ENCODE measurements at regions not wholly inside any gene's neighbourhood (a gene's known extent, or its start where the extent isn't known, plus 50 kb on each side); places are given as distances from the start of the nearest gene placed in this dataset.

DNA sequence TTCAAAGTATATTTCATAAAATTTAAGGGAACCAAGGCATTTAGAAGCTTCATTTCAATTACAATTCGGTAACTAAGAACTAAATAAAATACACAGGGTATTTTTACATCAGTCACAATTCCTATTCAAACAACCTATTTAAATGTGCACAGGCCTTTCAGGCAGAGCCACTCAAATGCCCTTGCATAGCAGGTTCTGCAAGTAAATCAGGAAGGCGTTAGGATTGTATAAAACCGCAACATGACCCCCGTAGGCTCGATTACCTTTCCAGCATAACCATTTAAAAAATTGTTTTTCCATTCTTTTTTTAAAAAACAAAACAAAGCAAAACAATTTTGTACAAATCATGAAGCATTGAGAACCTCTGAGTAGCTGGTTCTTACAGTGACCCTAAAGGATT is 289.9 kb upstream of the SP8 start:
- TF ChIP-seq, protein P1, sequence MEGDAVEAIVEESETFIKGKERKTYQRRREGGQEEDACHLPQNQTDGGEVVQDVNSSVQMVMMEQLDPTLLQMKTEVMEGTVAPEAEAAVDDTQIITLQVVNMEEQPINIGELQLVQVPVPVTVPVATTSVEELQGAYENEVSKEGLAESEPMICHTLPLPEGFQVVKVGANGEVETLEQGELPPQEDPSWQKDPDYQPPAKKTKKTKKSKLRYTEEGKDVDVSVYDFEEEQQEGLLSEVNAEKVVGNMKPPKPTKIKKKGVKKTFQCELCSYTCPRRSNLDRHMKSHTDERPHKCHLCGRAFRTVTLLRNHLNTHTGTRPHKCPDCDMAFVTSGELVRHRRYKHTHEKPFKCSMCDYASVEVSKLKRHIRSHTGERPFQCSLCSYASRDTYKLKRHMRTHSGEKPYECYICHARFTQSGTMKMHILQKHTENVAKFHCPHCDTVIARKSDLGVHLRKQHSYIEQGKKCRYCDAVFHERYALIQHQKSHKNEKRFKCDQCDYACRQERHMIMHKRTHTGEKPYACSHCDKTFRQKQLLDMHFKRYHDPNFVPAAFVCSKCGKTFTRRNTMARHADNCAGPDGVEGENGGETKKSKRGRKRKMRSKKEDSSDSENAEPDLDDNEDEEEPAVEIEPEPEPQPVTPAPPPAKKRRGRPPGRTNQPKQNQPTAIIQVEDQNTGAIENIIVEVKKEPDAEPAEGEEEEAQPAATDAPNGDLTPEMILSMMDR (IDR thresholded peaks at IDR 0.05; ENCODE audit: borderline replicate concordance, insufficient read depth, low read depth, low read length) = no peak
- H3K4me3 ChIP-seq (ENCODE audit: low read depth, low read length) = no peak overlapping the region

- H3K4me3 ChIP-seq (ENCODE audit: low read depth, low read length) = no peak overlapping the region
- TF ChIP-seq, protein P1 (IDR thresholded peaks at IDR 0.05; ENCODE audit: borderline replicate concordance, insufficient read depth, low read depth, low read length) = no peak
Observed at GRCh38 chr7:21077602-21078001, 290.9 kb upstream of the SP8 start.

DNA sequence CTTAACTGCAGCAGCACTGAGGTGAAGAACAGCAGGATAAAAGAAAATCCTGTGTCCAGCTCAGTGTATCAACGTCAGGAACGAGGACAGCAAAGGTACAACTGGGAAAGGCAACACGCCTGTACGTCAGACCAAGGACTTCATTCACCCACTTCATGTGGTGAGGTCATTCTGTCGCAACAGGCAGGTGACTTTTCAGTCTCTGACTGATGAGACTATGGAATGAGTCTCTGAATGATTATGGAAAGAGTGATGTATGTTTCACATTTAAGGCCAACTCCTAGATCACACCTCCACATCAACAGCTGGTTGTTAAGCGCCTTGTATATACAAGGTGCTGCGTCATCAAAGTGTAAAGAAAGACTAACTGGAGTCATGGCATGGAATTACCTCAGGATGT is 297.6 kb upstream of the SP8 start:
- TF ChIP-seq, protein P1 (IDR thresholded peaks at IDR 0.05; ENCODE audit: borderline replicate concordance, insufficient read depth, low read depth, low read length) = no peak
- H3K4me3 ChIP-seq (ENCODE audit: low read depth, low read length) = no peak overlapping the region

- H3K4me3 ChIP-seq (ENCODE audit: low read depth, low read length) = no peak overlapping the region
- TF ChIP-seq, protein P1 (IDR thresholded peaks at IDR 0.05; ENCODE audit: borderline replicate concordance, insufficient read depth, low read depth, low read length) = no peak
Observed at GRCh38 chr7:21086688-21087087, 300.0 kb upstream of the SP8 start.

DNA sequence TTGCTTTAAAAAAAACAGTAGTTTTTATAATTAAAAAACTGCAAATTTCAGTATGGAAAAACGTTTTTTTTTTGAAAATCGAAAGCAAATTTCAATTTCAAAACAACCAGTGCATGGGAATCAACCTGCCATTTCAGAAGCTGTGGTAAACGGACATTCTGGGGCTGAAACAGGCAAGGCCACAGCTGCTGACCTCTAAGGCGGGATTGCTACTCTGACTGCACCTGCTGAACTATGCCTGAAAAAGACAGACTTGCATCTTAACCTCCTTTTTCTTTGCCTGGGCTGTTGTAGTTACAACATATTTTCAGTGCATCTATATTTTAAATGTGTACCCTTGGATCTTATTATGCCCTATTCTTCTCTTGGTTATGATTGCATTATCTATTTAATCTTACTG is 303.0 kb upstream of the SP8 start:
- H3K4me3 ChIP-seq (ENCODE audit: low read depth, low read length) = no peak overlapping the region

DNA sequence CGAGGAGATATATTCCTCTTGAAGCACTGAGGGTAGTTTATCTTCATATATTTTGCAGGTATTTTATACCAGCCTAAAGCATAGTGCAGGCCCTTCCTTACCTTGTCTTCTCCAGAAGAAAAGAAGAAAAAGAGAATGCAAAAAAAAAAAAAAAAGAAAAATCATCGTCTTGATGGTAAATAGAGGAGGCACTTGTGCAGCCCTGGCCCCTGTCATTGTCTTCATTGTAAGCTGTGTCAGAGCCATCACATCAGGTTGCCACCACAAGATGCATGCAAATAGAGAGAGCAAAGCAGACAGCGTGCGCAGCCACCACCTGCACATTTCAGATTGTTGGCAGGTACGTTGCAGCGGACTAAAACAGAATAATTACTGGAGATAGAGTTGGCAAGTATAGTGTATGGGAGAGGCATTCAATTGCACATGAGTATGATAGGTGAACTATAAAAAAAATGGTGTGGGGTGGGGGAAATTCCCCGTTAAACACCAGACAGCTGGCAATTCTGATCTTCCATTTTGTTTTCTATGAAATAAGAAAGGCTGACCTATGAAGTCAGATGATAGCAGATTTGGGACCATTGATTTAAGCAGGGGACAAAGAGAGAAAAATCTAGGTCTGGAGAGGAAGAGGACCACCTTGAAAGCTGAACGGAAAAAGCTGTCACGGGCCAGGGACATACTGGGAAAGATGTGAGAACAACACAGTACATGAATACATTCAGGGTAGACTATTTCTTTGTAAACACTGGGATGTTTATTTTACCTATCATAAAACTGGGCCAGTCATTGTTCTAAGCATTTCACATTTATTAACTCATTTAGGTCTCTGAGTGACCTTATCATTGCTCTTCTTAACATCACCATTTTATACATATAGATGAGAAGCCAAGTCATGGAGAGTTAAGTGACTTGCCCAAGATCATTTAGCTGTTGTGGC is 306.3 kb upstream of the SP8 start:
- no peak overlapping the region for H3K4me3 ChIP-seq (ENCODE audit: low read depth, low read length)
- TF ChIP-seq, protein P1 (IDR thresholded peaks at IDR 0.05; ENCODE audit: borderline replicate concordance, insufficient read depth, low read depth, low read length) = no peak

More for the DNA sequence above, 303.0 kb upstream of the SP8 start:
- TF ChIP-seq, protein P1 (IDR thresholded peaks at IDR 0.05; ENCODE audit: borderline replicate concordance, insufficient read depth, low read depth, low read length) = no peak

DNA sequence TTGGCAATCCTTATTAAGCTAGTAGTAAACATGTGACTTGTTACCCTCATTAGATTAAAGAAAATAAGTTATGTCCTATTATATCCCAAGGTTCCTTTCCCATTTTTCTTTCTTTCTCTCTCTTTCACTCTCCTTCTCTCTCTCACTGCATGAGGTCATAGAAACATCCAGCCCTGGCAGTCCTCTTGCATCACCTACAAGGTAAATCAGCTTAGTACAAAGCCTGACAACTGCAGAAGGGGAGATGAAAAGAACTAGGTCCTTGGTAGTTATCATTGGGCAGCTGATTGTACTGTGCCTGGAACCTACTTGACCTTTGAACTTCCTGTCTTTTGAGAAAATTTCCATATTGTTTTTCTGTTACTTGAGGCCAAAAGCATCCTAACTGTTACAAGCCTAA is 307.9 kb upstream of the SP8 start:
- TF ChIP-seq, protein P1 (IDR thresholded peaks at IDR 0.05; ENCODE audit: borderline replicate concordance, insufficient read depth, low read depth, low read length) = no peak
- no peak overlapping the region for H3K4me3 ChIP-seq (ENCODE audit: low read depth, low read length)
